ENCODE measurements at regions not wholly inside any gene's neighbourhood (a gene's known extent, or its start where the extent isn't known, plus 50 kb on each side); places are given as distances from the start of the nearest gene placed in this dataset.

DNA sequence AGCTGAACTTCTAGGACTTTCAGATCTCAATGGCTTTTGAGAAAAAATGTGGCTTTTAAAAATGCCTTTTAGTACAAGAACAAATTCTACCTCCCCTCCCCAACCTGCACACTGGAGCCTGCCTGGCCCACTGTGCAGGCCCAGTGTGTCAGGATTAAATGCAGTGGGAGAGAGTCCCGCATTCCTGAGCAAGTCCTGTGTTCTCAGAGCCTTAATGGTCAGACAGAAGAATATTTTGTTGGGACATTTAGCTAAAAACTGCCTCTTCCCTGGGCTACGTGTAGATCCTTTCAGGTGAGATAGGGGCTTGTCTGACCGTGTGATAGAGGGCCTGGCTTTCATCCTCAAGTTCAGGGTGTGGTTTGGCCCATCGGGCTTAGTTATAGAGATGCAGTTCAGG is 63.1 kb upstream of the ESRRB start:
- no peak overlapping the region for H3K4me3 ChIP-seq (replicated peaks in 1 of 2; ENCODE audit: low read depth in 2 of 2, low read length in 2 of 2)
- TF ChIP-seq CTCF (IDR thresholded peaks at IDR 0.05; ENCODE audit: low read depth, low read length), result no peak
- no peak for DNase-seq (ENCODE audit: low read depth in 2 of 2)

- no peak for TF ChIP-seq CTCF (IDR thresholded peaks at IDR 0.05; ENCODE audit: low read depth, low read length)
- no peak overlapping the region for H3K4me3 ChIP-seq (replicated peaks in 1 of 2; ENCODE audit: low read depth in 2 of 2, low read length in 2 of 2)
- DNase-seq (ENCODE audit: low read depth in 2 of 2), result no peak
Observed at GRCh38 chr14:76313303-76313702, 62.6 kb upstream of the ESRRB start.

GRCh38 chr14:76313852-76314251 is 62.1 kb upstream of the ESRRB start:
- no peak overlapping the region for H3K4me3 ChIP-seq (replicated peaks in 1 of 2; ENCODE audit: low read depth in 2 of 2, low read length in 2 of 2)
- no peak for TF ChIP-seq CTCF (IDR thresholded peaks at IDR 0.05; ENCODE audit: low read depth, low read length)
- DNase-seq (ENCODE audit: low read depth in 2 of 2), result no peak

DNA sequence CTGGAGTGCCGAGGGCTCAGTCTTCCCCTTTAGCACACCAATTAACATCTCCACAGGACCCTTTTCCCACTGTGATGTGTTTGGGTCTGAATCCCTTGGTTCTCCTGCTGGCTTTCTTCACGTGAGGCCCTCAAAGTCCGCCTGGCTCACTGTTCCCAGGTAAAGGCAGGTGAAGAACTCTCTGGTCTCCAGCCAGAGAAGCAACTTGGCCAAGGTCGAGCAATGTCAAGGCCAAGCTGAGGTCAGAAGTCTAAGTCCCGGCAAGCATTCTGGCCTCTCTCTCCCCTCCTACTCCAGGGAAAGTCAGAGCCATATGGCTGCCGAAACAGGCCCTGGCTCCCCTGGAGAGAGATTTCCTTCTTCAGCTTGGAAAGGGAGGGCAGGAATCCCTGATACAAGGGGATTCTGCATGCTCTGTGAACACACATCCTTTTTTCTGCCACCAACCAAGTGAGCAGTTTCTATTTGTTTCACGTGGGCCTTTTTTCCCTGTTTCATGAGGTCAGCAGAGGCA is 61.4 kb upstream of the ESRRB start:
- no peak for TF ChIP-seq CTCF (IDR thresholded peaks at IDR 0.05; ENCODE audit: low read depth, low read length)
- no peak overlapping the region for H3K4me3 ChIP-seq (replicated peaks in 1 of 2; ENCODE audit: low read depth in 2 of 2, low read length in 2 of 2)
- no peak for DNase-seq (ENCODE audit: low read depth in 2 of 2)

GRCh38 chr14:76320486-76320885 is 55.5 kb upstream of the ESRRB start:
- no peak overlapping the region for H3K4me3 ChIP-seq (replicated peaks in 1 of 2; ENCODE audit: low read depth in 2 of 2, low read length in 2 of 2)
- DNase-seq (ENCODE audit: low read depth in 2 of 2), result no peak
- TF ChIP-seq CTCF (IDR thresholded peaks at IDR 0.05; ENCODE audit: low read depth, low read length), result no peak

DNA sequence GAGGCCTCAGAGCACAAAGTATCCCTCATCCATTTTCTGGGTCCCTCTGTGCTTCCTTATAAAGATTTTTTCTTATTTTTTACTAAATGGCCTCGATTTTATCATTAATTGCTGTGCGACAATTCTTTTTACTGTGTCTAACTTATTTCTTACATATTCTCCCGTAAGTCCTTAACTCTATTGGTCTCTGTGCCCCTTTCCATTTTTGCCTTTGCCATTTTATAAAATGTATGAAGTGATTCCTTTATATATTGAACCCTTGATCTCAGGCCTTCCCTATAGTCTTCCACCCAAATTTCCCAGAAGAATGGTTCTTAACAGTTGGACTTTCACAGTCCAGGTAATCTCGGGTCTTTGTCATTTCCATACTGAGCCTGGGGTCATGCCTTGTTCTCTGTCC is 55.0 kb upstream of the ESRRB start:
- TF ChIP-seq CTCF (IDR thresholded peaks at IDR 0.05; ENCODE audit: low read depth, low read length), result no peak
- no peak overlapping the region for H3K4me3 ChIP-seq (replicated peaks in 1 of 2; ENCODE audit: low read depth in 2 of 2, low read length in 2 of 2)
- no peak for DNase-seq (ENCODE audit: low read depth in 2 of 2)

GRCh38 chr14:76322594-76323220 is 53.2 kb upstream of the ESRRB start:
- no peak for TF ChIP-seq CTCF (IDR thresholded peaks at IDR 0.05; ENCODE audit: low read depth, low read length)
- H3K4me3 ChIP-seq (replicated peaks in 1 of 2; ENCODE audit: low read depth in 2 of 2, low read length in 2 of 2), result no peak overlapping the region
- DNase-seq (ENCODE audit: low read depth in 2 of 2), result no peak
